ENCODE measurements at regions not wholly inside any gene's neighbourhood (a gene's known extent, or its start where the extent isn't known, plus 50 kb on each side); places are given as distances from the start of the nearest gene placed in this dataset.

- H3K27ac Mint-ChIP-seq: no peak overlapping the region
- no peak for DNase-seq
- H3K4me3 Mint-ChIP-seq: no peak overlapping the region
- ChIA-PET POLR2A (no interaction called here), CTCF (no interaction called here)
- no peaks in the 10 kb centered on the region for H3K4me1 Mint-ChIP-seq
- H3K27me3 Mint-ChIP-seq: no peaks in the 10 kb centered on the region
- H3K9me3 Mint-ChIP-seq: peaks cover 11% of the 10 kb centered on the region
- no peaks in the 10 kb centered on the region for H3K36me3 Mint-ChIP-seq (ENCODE audit: low read depth)
These were observed 174.8 kb downstream of the BMP2 start for GRCh38 chr20:6942266-6942665.

- H3K4me3 Mint-ChIP-seq: no peak overlapping the region
- DNase-seq: no peak
- no peaks in the 10 kb centered on the region for H3K4me1 Mint-ChIP-seq
- CTCF ChIA-PET: no interaction called here
- no peaks in the 10 kb centered on the region for H3K36me3 Mint-ChIP-seq (ENCODE audit: low read depth)
- peaks cover 11% of the 10 kb centered on the region for H3K9me3 Mint-ChIP-seq
- POLR2A ChIA-PET: no interaction called here
- H3K27me3 Mint-ChIP-seq: no peaks in the 10 kb centered on the region
- H3K27ac Mint-ChIP-seq: no peak overlapping the region
These were observed 176.8 kb downstream of the BMP2 start for GRCh38 chr20:6944292-6944691.

- CTCF ChIA-PET: no interaction called here
- H3K9me3 Mint-ChIP-seq: peaks cover 25% of the 10 kb centered on the region
These were observed 186.1 kb downstream of the BMP2 start for GRCh38 chr20:6953611-6954010.

GRCh38 chr20:6954219-6954618 lies 186.7 kb downstream of the BMP2 start:
- H3K4me1 Mint-ChIP-seq: no peaks in the 10 kb centered on the region
- no peaks in the 10 kb centered on the region for H3K36me3 Mint-ChIP-seq (ENCODE audit: low read depth)
- no peak overlapping the region for H3K27ac Mint-ChIP-seq
- POLR2A ChIA-PET: no interaction called here
- DNase-seq: no peak
- H3K9me3 Mint-ChIP-seq: peaks cover 25% of the 10 kb centered on the region
- CTCF ChIA-PET: no interaction called here
- no peaks in the 10 kb centered on the region for H3K27me3 Mint-ChIP-seq
- H3K4me3 Mint-ChIP-seq: no peak overlapping the region

More at GRCh38 chr20:6953611-6954010, 186.1 kb downstream of the BMP2 start:
- no peak overlapping the region for H3K4me3 Mint-ChIP-seq
- H3K27me3 Mint-ChIP-seq: no peaks in the 10 kb centered on the region
- no peaks in the 10 kb centered on the region for H3K36me3 Mint-ChIP-seq (ENCODE audit: low read depth)
- POLR2A ChIA-PET: no interaction called here
- no peaks in the 10 kb centered on the region for H3K4me1 Mint-ChIP-seq
- no peak overlapping the region for H3K27ac Mint-ChIP-seq
- no peak for DNase-seq

- Mint-ChIP-seq H3K27ac (no peak overlapping the region), H3K36me3 (ENCODE audit: low read depth) (no peaks in the 10 kb centered on the region), H3K9me3 (peaks cover 16% of the 10 kb centered on the region), H3K27me3 (no peaks in the 10 kb centered on the region), H3K4me3 (no peak overlapping the region), H3K4me1 (no peaks in the 10 kb centered on the region)
- no peak for DNase-seq
- POLR2A ChIA-PET: no interaction called here
- CTCF ChIA-PET: no interaction called here
These were observed 188.6 kb downstream of the BMP2 start for GRCh38 chr20:6956056-6956455.

- Mint-ChIP-seq H3K9me3 (peaks cover 16% of the 10 kb centered on the region), H3K27ac (no peak overlapping the region), H3K4me1 (no peaks in the 10 kb centered on the region), H3K27me3 (no peaks in the 10 kb centered on the region), H3K36me3 (ENCODE audit: low read depth) (no peaks in the 10 kb centered on the region), H3K4me3 (no peak overlapping the region)
- POLR2A ChIA-PET: interaction anchor here (0.5 kb wide), 1 partner anchor 1206 kb away, joined by 3 read pairs; no protein-coding TSS in a partner anchor
- no peak for DNase-seq
- CTCF ChIA-PET: no interaction called here
These were observed 189.1 kb downstream of the BMP2 start for GRCh38 chr20:6956574-6956973.

GRCh38 chr20:6959900-6960312 lies 192.4 kb downstream of the BMP2 start:
- no peaks in the 10 kb centered on the region for H3K4me1 Mint-ChIP-seq

GRCh38 chr20:6966721-6967120 lies 199.2 kb downstream of the BMP2 start:
- H3K9me3 Mint-ChIP-seq: peaks cover 18% of the 10 kb centered on the region
- no peaks in the 10 kb centered on the region for H3K4me1 Mint-ChIP-seq
- H3K4me3 Mint-ChIP-seq: no peak overlapping the region
- CTCF ChIA-PET: no interaction called here
- H3K27me3 Mint-ChIP-seq: no peaks in the 10 kb centered on the region
- H3K27ac Mint-ChIP-seq: no peak overlapping the region
- POLR2A ChIA-PET: no interaction called here
- H3K36me3 Mint-ChIP-seq (ENCODE audit: low read depth): no peaks in the 10 kb centered on the region
- DNase-seq: no peak

More at GRCh38 chr20:6959900-6960312, 192.4 kb downstream of the BMP2 start:
- Mint-ChIP-seq H3K27ac (no peak overlapping the region), H3K9me3 (peaks cover 16% of the 10 kb centered on the region), H3K36me3 (ENCODE audit: low read depth) (no peaks in the 10 kb centered on the region), H3K27me3 (no peaks in the 10 kb centered on the region), H3K4me3 (no peak overlapping the region)
- ChIA-PET POLR2A (no interaction called here), CTCF (no interaction called here)
- no peak for DNase-seq

- Mint-ChIP-seq H3K4me1 (no peaks in the 10 kb centered on the region), H3K9me3 (peaks cover 4% of the 10 kb centered on the region), H3K27ac (no peak overlapping the region), H3K4me3 (no peak overlapping the region), H3K36me3 (ENCODE audit: low read depth) (no peaks in the 10 kb centered on the region), H3K27me3 (no peaks in the 10 kb centered on the region)
- ChIA-PET POLR2A (no interaction called here), CTCF (no interaction called here)
- no peak for DNase-seq
These were observed 207.4 kb downstream of the BMP2 start for GRCh38 chr20:6974838-6975237.

GRCh38 chr20:6975311-6975710 lies 207.8 kb downstream of the BMP2 start:
- no peak overlapping the region for H3K4me3 Mint-ChIP-seq
- no peaks in the 10 kb centered on the region for H3K36me3 Mint-ChIP-seq (ENCODE audit: low read depth)
- CTCF ChIA-PET: no interaction called here
- no peaks in the 10 kb centered on the region for H3K27me3 Mint-ChIP-seq
- H3K9me3 Mint-ChIP-seq: peaks cover 4% of the 10 kb centered on the region
- no peak overlapping the region for H3K27ac Mint-ChIP-seq
- no peak for DNase-seq
- POLR2A ChIA-PET: no interaction called here
- no peaks in the 10 kb centered on the region for H3K4me1 Mint-ChIP-seq

GRCh38 chr20:6976106-6976900 lies 208.8 kb downstream of the BMP2 start:
- no peak for DNase-seq
- Mint-ChIP-seq H3K4me3 (no peak overlapping the region), H3K27ac (no peak overlapping the region), H3K36me3 (ENCODE audit: low read depth) (no peaks in the 10 kb centered on the region), H3K4me1 (no peaks in the 10 kb centered on the region), H3K9me3 (peaks cover 4% of the 10 kb centered on the region), H3K27me3 (no peaks in the 10 kb centered on the region)
- POLR2A ChIA-PET: no interaction called here
- CTCF ChIA-PET: no interaction called here

GRCh38 chr20:6979621-6980020 lies 212.1 kb downstream of the BMP2 start:
- POLR2A ChIA-PET: no interaction called here
- Mint-ChIP-seq H3K4me3 (no peak overlapping the region), H3K36me3 (ENCODE audit: low read depth) (no peaks in the 10 kb centered on the region), H3K27ac (no peak overlapping the region), H3K27me3 (no peaks in the 10 kb centered on the region), H3K9me3 (peaks cover 15% of the 10 kb centered on the region), H3K4me1 (no peaks in the 10 kb centered on the region)
- CTCF ChIA-PET: no interaction called here
- no peak for DNase-seq

GRCh38 chr20:6993011-6993410 lies 225.5 kb downstream of the BMP2 start:
- H3K27ac Mint-ChIP-seq: no peak overlapping the region
- POLR2A ChIA-PET: no interaction called here
- H3K4me1 Mint-ChIP-seq: no peaks in the 10 kb centered on the region
- H3K27me3 Mint-ChIP-seq: no peaks in the 10 kb centered on the region
- H3K36me3 Mint-ChIP-seq (ENCODE audit: low read depth): no peaks in the 10 kb centered on the region
- CTCF ChIA-PET: no interaction called here
- DNase-seq: no peak
- H3K9me3 Mint-ChIP-seq: peaks cover 33% of the 10 kb centered on the region
- H3K4me3 Mint-ChIP-seq: no peak overlapping the region

GRCh38 chr20:6993511-6993910 lies 226.0 kb downstream of the BMP2 start:
- no peaks in the 10 kb centered on the region for H3K27me3 Mint-ChIP-seq
- POLR2A ChIA-PET: no interaction called here
- DNase-seq: no peak
- no peaks in the 10 kb centered on the region for H3K36me3 Mint-ChIP-seq (ENCODE audit: low read depth)
- CTCF ChIA-PET: no interaction called here
- H3K27ac Mint-ChIP-seq: no peak overlapping the region
- no peak overlapping the region for H3K4me3 Mint-ChIP-seq
- no peaks in the 10 kb centered on the region for H3K4me1 Mint-ChIP-seq
- peaks cover 33% of the 10 kb centered on the region for H3K9me3 Mint-ChIP-seq

Data from activated CD4-positive, alpha-beta memory T cell treated with anti-CD3 and anti-CD28 coated beads, Interleukin-2, amount 10 ng/mL, durations not matched to agents 7 days and 5 days (primary cell).